Neural cell (in vitro differentiated cells): ENCODE measurements at regions not wholly inside any gene's neighbourhood (a gene's known extent, or its start where the extent isn't known, plus 50 kb on each side); places are given as distances from the start of the nearest gene placed in this dataset.

Experiments
- EP300 ChIP-seq: fragments of 450-650 bp; conservative IDR thresholded peaks from 2 replicates; pipeline ENCODE4 v1.6.1; 2014; ENCODE audit warnings: antibody characterized with exemption, mild to moderate bottlenecking, moderate library complexity; ENCODE audit not compliant: poor library complexity, severe bottlenecking
- POLR2AphosphoS5 ChIP-seq: IDR thresholded peaks from 2 replicates; pipeline ENCODE4 v1.6.1; 2012
- SMC3 ChIP-seq: fragments of 450-650 bp; conservative IDR thresholded peaks from 2 replicates; pipeline ENCODE4 v1.6.1; 2014; ENCODE audit warnings: antibody characterized with exemption, mild to moderate bottlenecking, moderate library complexity; ENCODE audit not compliant: poor library complexity
- TAF1 ChIP-seq: IDR thresholded peaks from 2 replicates; pipeline ENCODE4 v1.6.1; 2012; ENCODE audit warnings: low read depth
- TF ChIP-seq, protein P1 (sequence below): fragments of 450-650 bp; IDR thresholded peaks from 2 replicates; pipeline ENCODE4 v1.5.1; 2014; ENCODE audit warnings: antibody characterized with exemption, mild to moderate bottlenecking, moderate library complexity; ENCODE audit not compliant: poor library complexity, severe bottlenecking
- TF ChIP-seq, protein P2 (sequence below): IDR thresholded peaks from 2 replicates; pipeline ENCODE4 v1.6.1; 2012; ENCODE audit warnings: borderline replicate concordance

DNA sequence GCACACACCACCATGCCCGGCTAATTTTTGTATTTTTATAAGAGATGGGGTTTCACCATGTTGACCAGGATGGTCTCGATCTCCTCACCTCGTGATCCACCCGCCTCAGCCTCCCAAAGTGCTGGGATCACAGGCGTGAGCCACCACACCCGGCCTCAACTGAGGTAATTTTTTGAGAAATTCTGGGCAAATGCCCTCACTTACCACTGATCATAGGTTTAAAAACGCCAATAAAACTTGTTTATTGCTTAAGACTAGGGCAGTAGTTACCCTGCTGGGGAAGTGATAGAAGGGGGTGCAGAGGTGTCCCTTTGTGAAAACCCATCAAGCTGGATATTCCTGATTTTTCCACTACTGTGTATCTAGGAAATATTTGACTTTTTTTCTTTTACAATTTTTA, 196.3 kb downstream of the BCAS1 start:
- TF ChIP-seq SMC3 (no peak), POLR2AphosphoS5 (no peak), TAF1 (no peak), EP300 (no peak)
- TF ChIP-seq, protein P1, sequence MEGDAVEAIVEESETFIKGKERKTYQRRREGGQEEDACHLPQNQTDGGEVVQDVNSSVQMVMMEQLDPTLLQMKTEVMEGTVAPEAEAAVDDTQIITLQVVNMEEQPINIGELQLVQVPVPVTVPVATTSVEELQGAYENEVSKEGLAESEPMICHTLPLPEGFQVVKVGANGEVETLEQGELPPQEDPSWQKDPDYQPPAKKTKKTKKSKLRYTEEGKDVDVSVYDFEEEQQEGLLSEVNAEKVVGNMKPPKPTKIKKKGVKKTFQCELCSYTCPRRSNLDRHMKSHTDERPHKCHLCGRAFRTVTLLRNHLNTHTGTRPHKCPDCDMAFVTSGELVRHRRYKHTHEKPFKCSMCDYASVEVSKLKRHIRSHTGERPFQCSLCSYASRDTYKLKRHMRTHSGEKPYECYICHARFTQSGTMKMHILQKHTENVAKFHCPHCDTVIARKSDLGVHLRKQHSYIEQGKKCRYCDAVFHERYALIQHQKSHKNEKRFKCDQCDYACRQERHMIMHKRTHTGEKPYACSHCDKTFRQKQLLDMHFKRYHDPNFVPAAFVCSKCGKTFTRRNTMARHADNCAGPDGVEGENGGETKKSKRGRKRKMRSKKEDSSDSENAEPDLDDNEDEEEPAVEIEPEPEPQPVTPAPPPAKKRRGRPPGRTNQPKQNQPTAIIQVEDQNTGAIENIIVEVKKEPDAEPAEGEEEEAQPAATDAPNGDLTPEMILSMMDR = no peak
- TF ChIP-seq, protein P2, sequence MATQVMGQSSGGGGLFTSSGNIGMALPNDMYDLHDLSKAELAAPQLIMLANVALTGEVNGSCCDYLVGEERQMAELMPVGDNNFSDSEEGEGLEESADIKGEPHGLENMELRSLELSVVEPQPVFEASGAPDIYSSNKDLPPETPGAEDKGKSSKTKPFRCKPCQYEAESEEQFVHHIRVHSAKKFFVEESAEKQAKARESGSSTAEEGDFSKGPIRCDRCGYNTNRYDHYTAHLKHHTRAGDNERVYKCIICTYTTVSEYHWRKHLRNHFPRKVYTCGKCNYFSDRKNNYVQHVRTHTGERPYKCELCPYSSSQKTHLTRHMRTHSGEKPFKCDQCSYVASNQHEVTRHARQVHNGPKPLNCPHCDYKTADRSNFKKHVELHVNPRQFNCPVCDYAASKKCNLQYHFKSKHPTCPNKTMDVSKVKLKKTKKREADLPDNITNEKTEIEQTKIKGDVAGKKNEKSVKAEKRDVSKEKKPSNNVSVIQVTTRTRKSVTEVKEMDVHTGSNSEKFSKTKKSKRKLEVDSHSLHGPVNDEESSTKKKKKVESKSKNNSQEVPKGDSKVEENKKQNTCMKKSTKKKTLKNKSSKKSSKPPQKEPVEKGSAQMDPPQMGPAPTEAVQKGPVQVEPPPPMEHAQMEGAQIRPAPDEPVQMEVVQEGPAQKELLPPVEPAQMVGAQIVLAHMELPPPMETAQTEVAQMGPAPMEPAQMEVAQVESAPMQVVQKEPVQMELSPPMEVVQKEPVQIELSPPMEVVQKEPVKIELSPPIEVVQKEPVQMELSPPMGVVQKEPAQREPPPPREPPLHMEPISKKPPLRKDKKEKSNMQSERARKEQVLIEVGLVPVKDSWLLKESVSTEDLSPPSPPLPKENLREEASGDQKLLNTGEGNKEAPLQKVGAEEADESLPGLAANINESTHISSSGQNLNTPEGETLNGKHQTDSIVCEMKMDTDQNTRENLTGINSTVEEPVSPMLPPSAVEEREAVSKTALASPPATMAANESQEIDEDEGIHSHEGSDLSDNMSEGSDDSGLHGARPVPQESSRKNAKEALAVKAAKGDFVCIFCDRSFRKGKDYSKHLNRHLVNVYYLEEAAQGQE = no peak
